ENCODE measurements at regions not wholly inside any gene's neighbourhood (a gene's known extent, or its start where the extent isn't known, plus 50 kb on each side); places are given as distances from the start of the nearest gene placed in this dataset.

DNA sequence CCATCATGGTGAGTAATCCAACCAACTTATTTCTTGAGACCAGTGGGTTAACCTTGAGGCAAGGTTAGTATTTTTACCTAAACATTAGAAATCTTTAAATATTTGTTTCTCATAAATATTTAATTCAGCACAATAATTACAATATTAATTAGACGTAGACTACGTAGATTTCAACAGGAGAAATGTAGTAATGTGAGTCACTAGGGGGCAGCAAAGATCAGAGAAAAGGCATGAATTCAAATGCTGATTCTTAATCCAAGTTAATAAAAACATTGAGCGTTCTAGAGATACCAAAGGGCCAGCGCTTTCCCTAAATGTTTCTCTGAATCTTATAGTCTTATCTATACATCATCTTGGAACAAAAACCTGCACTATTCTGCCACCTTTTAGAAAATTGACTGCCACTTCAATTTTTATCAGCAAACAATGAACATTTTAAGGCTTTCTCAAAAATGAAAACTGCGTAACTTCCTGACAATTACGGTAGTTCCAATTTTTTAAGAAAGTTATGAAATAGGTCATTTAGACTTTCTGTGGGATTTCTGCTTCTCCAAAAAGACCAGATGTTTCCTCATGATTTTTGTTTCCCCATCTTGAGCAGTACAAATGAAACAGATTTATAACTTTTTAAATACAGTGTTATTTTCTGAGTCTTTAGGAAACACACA, 180.7 kb downstream of the GASK1B start:
- Histone ChIP-seq H3K4me3 (peak overlapping the region; percentile 43), H3K9me3 (no peaks in the 10 kb centered on the region), H3K4me1 (peaks cover 15% of the 10 kb centered on the region), H3K36me3 (no peaks in the 10 kb centered on the region), H3K27me3 (no peaks in the 10 kb centered on the region), H3K27ac (peak overlapping the region; percentile 79)
- TF ChIP-seq, protein P1, sequence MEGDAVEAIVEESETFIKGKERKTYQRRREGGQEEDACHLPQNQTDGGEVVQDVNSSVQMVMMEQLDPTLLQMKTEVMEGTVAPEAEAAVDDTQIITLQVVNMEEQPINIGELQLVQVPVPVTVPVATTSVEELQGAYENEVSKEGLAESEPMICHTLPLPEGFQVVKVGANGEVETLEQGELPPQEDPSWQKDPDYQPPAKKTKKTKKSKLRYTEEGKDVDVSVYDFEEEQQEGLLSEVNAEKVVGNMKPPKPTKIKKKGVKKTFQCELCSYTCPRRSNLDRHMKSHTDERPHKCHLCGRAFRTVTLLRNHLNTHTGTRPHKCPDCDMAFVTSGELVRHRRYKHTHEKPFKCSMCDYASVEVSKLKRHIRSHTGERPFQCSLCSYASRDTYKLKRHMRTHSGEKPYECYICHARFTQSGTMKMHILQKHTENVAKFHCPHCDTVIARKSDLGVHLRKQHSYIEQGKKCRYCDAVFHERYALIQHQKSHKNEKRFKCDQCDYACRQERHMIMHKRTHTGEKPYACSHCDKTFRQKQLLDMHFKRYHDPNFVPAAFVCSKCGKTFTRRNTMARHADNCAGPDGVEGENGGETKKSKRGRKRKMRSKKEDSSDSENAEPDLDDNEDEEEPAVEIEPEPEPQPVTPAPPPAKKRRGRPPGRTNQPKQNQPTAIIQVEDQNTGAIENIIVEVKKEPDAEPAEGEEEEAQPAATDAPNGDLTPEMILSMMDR (IDR thresholded peaks at IDR 0.05) = peak; percentile 73
- DNase-seq = no peak
- intact Hi-C loops (cut with DNase I) = loop anchor here (10.0 kb wide), 1 partner anchor 183 kb away; the partner anchor contains the start of gene GASK1B
- peak; percentile 88 for ATAC-seq

DNA sequence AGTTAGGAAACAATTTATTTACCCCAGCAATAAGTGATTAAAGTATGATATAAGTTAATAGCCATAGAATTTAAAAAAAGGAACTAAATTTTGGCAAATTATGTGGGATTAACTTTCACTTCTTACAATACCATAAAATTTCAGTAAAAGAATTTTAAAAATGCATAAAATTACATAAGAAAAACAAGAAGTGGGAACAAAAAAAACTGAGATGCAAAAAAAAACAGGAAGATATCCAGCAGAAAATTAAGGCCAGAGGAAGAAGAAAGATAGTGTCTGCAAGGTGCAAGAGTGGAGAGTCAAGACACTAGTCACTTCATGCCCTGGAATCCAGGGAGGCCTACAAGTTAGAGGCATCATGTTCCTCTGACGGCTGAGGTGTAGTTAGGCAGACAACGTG, 184.2 kb downstream of the GASK1B start:
- intact Hi-C loops (cut with DNase I) = no loop called here
- Histone ChIP-seq H3K27ac (no peak overlapping the region), H3K4me3 (no peak overlapping the region), H3K27me3 (no peaks in the 10 kb centered on the region), H3K36me3 (no peaks in the 10 kb centered on the region), H3K9me3 (no peaks in the 10 kb centered on the region), H3K4me1 (peaks cover 10% of the 10 kb centered on the region)
- ATAC-seq = no peak
- TF ChIP-seq, protein P1 (IDR thresholded peaks at IDR 0.05) = no peak
- no peak for DNase-seq

DNA sequence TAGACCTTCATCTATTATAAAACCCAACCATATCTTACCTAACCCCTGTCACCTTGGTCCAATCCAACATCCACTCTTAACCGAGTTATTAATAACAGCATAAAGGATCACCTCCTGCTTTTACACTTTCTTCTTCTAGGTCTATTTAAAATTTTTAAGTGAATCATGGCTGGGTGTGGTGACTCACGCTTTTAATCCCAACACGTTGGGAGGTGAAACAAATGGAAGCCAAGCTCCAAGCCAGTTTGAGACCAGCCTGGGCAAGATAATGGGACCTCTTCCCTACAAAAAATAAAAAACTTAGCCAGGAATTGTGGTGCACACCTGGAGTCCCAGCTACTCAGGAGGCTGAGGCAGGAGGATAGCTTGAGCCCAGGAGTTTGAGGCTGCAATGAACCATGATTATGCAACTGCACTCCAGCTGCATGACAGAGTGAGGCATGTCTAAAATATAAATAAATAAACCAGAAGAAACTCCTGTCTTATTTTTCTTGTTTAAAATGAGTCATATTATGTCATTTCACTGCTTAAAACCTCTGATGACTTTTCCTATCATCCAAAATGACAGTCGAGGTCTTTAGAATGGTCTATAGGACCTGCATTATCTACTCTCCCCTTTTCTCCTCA, 188.4 kb downstream of the GASK1B start:
- Histone ChIP-seq H3K4me3 (no peak overlapping the region), H3K27me3 (peaks cover under 1% of the 10 kb centered on the region), H3K36me3 (no peaks in the 10 kb centered on the region), H3K9me3 (no peaks in the 10 kb centered on the region), H3K27ac (no peak overlapping the region), H3K4me1 (no peaks in the 10 kb centered on the region)
- ATAC-seq (no peak), DNase-seq (no peak)
- TF ChIP-seq, protein P1 (IDR thresholded peaks at IDR 0.05) = no peak
- intact Hi-C loops (cut with DNase I) = no loop called here

DNA sequence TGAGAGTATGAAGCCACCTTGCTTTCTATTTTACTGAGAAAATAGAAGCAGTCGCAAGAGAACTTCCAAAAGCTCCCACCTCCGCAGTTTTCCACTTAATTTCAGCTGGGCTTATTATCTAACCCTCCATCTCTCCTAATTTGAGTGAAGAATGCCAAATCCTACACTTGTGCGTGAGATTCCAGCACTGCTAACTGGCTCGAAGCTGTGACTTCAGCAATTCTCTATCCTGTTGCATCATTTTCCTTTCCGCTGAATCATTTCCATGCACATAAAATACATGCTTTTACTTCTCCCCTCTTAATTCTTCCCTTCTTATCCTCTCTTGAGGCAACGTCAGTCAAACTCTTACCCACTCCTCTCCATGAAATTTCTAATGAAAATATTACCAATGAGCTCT, 189.5 kb downstream of the GASK1B start:
- Histone ChIP-seq H3K4me3 (no peak overlapping the region), H3K4me1 (no peaks in the 10 kb centered on the region), H3K27ac (no peak overlapping the region), H3K36me3 (no peaks in the 10 kb centered on the region), H3K9me3 (no peaks in the 10 kb centered on the region), H3K27me3 (peaks cover 4% of the 10 kb centered on the region)
- no peak for ATAC-seq
- TF ChIP-seq, protein P1 (IDR thresholded peaks at IDR 0.05) = no peak
- no peak for DNase-seq
- intact Hi-C loops (cut with DNase I) = no loop called here

DNA sequence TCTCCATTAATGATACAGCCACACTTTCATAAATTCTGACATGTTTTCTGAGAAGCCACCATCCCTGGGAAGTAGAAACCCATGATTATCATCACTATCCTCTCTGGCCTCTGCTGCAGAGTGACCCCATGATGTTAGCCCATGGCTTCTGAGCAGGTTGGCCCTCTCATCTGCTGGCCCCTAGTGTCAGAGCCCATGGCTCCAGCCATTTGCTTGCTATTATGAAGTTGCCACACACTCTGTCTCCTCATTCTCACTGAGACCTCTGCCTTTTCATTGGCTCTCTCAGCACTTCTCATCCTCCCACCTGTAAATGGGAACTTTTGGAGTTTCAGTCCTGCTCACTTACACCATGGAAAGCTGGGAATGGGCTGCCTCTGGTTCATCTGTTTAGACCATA, 192.7 kb downstream of the GASK1B start:
- Histone ChIP-seq H3K4me3 (no peak overlapping the region), H3K36me3 (no peaks in the 10 kb centered on the region), H3K27ac (no peak overlapping the region), H3K9me3 (no peaks in the 10 kb centered on the region), H3K4me1 (no peaks in the 10 kb centered on the region), H3K27me3 (peaks cover 9% of the 10 kb centered on the region)
- DNase-seq = no peak
- intact Hi-C loops (cut with DNase I) = no loop called here
- TF ChIP-seq, protein P1 (IDR thresholded peaks at IDR 0.05) = no peak
- no peak for ATAC-seq
